ENCODE measurements at regions not wholly inside any gene's neighbourhood (a gene's known extent, or its start where the extent isn't known, plus 50 kb on each side); places are given as distances from the start of the nearest gene placed in this dataset.
A peak's percentile ranks its signal among the peaks of the same experiment; 100 is the strongest.

DNA sequence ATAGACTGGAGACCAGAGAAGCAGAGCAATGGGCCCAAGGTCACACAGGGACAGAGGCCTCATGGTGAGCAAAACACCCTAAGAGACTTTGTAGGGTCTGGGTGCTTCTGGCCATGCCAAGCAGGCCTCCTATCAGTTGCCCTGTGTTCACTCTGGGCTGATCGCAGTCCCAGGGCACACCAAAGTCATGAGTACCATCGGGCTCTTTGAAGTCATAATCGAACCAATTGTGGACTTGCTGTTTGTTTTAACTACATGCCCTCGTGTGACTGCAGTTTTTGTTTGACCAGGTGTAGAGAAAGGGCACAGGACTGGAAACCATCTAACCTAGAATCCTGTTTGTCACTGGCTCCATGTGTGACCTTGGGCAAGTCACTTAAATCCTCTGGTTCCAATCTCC, 172.5 kb upstream of the CPEB2 start:
- DNase-seq: no peak

DNA sequence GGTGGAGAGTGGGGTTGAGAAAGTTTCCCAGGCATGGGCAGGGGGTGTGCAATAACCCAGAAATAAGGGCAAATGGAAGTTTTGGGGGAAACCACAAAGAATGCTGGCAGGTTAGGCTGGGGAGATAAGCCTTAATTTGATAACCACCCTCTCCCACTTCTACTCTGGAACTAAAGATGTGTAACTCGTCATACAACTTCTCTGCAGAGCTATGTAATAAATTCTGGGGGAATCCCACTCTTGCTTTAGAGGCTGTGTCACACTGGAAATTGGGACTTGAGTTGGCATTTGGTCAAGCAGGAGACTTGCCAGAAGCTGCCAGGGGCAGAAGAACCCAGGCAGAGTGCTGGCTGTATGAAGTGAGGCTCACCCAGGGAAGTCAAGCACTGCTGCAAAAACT, 170.9 kb upstream of the CPEB2 start:
- DNase-seq: no peak

DNA sequence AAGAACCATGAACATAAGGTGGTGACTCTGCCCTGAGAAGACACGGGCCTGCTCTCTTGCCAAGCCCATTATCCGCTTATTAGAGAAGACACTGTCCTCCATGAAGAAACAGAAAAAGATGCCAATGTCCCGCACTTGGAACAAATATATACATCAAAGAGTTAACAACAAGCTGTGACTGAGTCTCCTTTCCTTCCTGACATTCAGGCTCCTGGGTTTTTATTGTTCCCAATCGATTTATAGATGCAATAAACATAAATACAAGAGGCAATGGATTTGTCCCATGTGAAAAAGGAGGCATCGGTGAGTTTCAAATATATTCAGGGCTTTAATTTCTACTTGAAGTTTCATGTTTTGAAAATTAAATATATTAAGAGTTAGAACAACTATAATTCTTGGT, 169.2 kb upstream of the CPEB2 start:
- DNase-seq: no peak

DNA sequence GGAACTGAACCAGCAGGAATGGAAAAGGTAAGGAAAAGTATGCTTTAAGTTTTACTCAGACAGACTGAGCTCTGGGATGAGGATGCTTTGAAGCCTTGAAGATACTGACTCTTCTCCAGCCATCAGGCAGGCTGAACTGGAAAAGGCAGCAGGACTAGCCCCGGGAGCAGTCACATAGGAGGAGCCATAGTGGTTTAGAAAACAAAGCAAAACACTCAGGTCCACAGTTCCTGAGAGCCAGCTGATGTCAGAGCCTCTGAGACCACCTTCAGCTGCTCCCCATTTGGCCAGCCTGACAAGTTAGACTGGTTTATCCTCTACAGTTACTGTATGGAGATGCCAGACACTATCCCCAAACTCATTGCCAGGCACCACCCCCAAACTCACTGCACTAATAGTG, 167.9 kb upstream of the CPEB2 start:
- DNase-seq: no peak

DNA sequence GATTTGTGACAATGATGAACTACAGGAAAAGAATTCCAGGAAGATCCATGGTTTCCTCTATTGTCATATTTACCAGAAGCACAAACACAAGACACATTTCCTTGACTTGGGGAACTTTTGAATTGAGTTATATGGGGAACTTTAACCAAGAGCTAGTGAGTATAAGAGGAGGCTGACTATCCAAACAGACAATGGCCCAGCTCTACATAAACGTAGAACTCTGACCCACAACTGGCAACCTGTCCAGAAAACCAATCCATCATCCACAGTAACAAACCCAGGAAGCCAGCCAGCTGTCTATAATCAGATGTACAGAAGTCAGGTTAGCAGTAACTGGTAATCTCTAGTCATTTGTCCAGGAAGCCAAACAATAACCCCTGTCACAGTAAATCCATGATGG, 167.0 kb upstream of the CPEB2 start:
- DNase-seq: no peak

- DNase-seq: no peak
Observed at GRCh38 chr4:14835708-14836425, 166.4 kb upstream of the CPEB2 start.

DNA sequence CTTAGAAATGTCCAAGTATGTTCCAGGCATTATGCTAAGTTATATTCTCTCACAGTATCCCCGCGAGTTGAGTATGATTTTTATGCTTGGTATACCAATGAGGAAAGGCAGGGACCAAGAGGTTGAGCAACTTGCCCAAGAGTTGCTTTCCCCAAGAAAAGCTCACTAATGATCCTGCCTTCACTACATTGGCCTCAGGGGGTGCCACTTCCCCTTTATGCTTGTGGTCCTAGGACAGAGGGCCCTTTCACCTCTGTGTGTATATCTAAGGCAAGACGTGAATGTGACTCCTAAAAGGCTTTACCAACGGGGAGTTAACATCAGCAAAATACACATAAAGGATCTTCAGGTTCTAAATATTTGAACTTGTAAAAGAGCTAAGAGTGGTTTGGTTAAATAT, 164.4 kb upstream of the CPEB2 start:
- DNase-seq: no peak

DNA sequence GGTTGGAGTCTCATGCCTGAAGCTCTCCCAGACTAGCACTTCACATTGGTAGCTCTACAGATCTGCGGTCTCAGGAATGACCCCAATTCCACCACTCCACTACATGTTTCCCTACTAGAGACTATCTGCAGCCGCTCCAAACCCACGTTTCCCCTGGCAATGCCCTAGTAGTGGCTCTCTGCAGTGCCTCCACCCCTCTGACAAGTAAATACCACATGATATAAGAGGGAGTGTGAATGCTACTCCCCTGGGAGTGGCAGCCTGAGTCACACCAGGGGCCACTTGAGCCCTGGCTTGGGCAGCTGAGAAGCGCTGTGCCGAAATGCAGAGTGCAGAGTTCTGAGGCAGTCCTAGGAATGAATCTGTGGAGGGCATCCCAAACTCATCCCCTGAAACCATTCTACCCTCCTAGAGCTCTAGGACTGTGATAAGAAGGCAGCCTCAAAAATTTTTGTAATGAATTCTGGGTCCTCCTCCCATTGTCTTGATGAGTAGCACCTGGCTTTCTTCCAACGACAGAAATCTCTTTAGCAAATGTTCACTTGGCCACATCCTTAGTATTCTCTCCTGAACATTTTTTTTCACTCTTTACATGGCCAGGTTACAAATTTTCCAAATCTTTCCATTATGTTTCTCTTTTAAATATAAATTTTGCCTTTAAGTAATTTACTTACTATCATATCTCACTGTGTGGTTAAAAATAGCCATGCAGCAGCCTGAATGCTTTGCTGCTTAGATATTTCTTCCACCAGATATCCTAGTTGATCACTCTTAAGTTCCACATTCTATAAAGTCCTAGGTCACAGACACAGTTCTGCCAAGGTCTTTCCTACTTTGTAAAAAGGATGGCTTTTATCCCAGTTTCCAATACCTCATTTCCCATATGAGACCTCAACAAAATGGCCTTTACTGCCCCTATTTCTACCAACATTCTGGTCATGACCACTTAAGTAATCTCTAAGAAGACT, 160.2 kb upstream of the CPEB2 start:
- DNase-seq: no peak

GRCh38 chr4:14842964-14843630, 159.2 kb upstream of the CPEB2 start:
- no peak for DNase-seq

DNA sequence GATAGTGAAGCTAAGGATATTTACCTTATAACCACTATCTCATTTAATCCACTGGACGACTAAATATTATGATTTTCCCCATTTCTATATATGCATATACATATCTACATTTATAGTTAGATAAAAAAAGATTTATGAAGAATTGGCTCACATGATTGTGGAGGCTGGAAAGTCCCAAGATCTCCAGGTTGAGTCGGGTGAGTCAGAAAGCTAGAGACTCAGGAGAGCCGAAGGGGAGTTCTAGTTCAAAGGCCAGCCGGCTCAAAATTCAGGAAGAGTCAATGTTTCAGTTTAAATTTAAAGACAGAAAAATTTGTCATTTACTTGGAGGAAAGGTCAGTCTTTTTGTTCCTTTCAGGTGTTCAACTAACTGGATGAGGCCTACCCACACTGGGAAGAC, 158.2 kb upstream of the CPEB2 start:
- no peak for DNase-seq

DNA sequence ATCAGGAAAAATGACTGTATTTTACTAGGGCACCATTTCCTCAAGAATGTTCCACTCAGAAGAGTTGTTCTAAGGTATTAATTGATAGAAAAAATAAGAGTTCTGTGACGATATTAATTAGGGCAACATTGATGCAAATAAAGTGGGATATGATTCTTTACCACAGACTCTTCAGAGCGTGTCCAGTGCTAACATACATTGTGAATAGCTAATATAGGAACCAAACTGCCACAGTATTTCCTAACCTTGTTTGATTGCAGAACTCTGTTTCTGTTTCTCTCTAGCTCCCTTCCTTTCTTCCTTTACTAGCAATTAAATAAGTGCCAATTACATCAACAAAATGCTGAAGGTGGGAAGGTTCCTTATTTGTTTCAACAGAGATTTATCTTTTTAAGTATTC, 154.1 kb upstream of the CPEB2 start:
- DNase-seq: no peak

GRCh38 chr4:14850455-14851097, 151.7 kb upstream of the CPEB2 start:
- no peak for DNase-seq

DNA sequence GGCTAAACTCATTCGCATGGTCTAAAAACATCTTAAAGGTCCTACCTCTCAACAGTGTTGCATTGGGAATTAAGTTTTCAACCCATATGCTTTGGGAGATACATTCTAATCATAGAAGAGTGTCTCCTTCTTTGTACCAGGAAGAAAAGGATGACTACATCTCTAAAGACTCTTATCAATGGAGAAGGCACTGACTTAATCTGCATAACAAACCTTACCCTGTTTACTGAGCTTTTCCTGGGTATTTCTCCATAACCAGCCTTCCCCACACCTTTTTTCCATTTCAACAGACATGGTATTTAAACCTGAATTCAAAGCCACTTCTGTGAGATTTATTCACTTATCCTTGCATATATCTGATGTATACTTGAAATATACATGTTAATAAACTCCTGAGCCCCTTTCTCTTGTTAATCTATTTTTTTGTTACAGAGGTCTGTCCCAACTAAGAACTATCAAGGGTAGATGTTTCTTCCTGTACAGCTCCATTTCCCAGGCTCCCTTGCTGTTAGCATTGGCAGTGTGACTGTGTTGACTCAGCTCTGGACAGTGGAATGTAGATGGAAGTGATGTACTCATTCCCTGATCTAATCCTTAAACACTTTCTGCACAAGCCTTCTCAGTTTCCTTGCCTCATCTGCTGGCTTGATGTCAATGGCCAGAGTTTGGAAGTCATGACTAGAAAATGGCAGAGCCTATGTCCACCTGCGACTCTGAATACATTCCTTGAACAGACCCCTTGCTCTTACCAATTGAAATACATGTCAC, 148.9 kb upstream of the CPEB2 start:
- DNase-seq: no peak

DNA sequence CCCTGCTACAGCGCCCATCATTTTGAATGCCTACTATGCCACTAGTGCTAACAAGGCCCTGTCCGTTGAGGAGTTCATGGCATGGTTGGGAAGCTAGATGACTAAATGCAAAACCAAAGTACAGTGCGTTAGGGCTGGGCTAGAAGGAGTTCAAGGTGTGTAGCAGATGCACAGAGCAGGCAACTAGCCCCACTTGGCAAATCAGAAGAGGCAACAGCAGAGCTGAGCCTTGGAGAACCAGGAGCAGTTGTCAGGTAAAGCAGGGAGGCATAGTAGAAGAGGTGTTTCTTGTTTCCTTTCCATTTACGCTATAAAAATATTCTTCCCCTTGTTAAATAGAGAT, 146.6 kb upstream of the CPEB2 start:
- DNase-seq: no peak

- peak; percentile 34 for DNase-seq
Observed at GRCh38 chr4:14856062-14856933, 146.0 kb upstream of the CPEB2 start.

DNA sequence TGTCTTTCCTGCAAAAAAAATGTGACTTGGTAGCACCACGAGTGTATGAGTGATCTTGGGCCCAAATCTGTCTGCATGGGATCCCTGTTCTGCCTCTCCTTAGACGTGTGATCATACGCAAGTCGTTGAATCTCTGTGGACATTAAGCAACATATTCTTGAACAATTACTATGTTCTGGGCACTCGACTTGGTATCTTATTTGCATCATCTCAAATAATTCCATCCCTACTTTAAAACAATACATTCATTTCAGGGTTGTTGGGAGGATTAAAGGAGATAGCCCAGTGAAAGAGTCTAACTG, 145.4 kb upstream of the CPEB2 start:
- no peak for DNase-seq

DNA sequence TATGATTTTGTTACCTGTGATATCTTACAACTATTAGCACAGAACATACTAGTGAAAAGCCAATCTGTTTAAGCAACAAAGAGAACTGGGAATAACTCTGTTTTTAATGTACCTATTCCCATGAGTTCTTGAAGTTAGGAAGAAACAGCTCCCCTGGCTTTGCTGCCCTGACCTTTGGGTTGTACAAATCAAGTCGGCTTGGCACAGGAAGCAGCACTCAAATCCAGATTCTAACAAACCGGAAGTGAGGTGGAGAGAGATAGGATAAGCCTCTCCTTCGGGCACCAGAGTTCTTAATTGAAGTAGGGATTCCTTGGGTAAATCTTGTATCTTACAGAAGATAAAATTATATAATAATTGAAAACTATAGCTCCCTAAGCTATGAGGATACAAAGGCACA, 144.8 kb upstream of the CPEB2 start:
- DNase-seq: no peak

DNA sequence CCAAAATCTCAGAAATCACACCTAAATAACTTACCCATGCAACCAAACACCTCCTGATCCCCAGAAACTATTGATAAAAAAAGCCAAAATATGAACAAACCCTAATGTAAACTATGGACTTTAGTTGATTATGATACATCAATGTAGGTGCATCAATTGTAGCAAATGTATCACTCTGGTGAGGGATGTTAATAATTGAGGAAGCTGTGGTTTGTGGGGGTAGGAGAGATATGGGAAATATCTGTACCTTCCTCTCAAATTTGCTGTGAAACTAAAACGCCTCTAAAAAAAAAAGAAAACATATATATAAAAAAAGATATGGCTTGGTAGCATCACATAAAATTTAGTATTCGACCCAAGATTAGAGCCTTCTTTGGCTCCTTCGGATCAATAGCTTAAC, 144.3 kb upstream of the CPEB2 start:
- DNase-seq: no peak

DNA sequence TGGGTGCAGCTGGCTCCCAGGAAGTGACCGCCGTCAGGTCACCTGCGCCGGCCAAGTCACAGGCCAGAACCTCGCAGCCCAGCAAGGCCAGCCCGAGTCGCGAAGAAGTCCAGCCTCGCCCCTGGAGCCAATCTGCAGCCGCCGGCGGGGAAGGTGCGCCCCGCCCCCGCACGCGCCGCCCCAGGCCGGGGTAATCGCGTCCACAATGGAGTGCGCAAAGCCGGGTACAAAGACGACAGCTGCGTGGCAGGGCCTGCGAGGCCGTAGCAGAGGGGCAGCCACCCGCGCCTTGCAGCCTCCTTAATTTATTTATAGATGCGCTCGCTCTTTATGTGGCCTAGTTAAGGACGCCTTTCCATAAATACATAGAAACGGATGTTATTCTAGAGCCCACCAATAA, 139.4 kb upstream of the CPEB2 start:
- DNase-seq: no peak

DNA sequence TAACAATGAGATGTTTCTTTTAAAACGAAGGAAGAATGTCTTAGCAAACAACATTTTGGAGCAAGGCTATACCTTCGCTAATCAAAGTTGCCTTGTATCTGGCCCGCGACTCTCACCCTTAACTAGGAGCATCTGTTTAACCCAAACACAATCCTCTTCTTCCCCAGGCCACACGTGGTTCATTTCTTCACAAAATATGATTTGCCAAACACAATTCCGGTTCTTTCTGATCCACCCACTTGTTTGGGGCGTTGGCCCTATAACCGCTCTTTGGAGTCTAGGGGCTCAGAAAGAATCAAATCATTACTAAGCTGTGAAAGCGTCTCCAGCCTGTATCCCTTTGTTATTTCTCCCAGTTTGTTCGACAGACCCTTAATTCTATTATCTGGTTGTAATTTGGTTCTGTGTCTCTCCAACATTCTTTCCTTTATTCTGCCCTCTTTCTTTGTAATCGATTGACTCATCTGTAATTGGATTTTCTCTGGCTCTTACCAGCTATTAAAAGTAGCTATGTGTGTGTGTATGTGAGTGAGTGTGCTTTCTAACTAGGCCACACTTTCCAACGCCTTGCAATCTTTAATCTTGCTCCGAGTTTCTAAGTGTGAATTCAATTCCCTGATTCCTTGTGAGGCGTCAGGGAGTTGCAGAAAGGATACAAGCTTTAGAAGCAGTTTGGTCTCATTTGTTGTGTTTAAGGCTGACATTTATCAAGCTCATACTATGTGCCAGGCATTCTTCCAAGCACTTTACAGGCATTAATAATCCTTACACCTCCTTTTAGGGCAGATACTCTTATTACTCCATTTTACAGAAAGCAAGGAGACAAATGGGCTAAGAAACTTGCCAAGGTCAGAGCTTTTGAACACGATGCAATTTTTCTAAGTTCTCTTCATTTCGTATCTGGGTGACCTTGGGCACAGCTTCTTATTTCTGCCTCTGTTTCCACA, 138.6 kb upstream of the CPEB2 start:
- DNase-seq: no peak

All from stimulated activated CD4-positive, alpha-beta T cell treated with anti-CD3 and anti-CD28 coated beads, Interleukin-4, amount 100 ng/mL, for 1 hour (primary cell).